ENCODE measurements at regions not wholly inside any gene's neighbourhood (a gene's known extent, or its start where the extent isn't known, plus 50 kb on each side); places are given as distances from the start of the nearest gene placed in this dataset.

GRCh38 chr5:153403470-153403869, 87.0 kb upstream of the GRIA1 start:
- Histone ChIP-seq H3K4me1 (ENCODE audit: insufficient read depth, low read length) (no peaks in the 10 kb centered on the region), H3K79me2 (ENCODE audit: insufficient read depth, low read length) (no peaks in the 10 kb centered on the region), H3K9me3 (ENCODE audit: low read length) (no peaks in the 10 kb centered on the region), H3K27me3 (ENCODE audit: control insufficient read depth in 1 of 2, insufficient read depth in 2 of 2, low read length in 2 of 2) (no peaks in the 10 kb centered on the region), H2AFZ (ENCODE audit: low read length) (no peak overlapping the region), H3K27ac (ENCODE audit: extremely low read length, insufficient read depth, low read length) (no peak overlapping the region), H3K36me3 (replicated peaks in 1 of 2; ENCODE audit: control insufficient read depth in 1 of 2, insufficient read depth in 2 of 2, low read length in 2 of 2) (no peaks in the 10 kb centered on the region), H4K20me1 (ENCODE audit: insufficient read depth, low read length) (no peaks in the 10 kb centered on the region), H3K4me3 (replicated peaks in 1 of 3; ENCODE audit: insufficient read depth in 1 of 3, low read depth in 2 of 3, low read length in 3 of 3) (no peak overlapping the region), H3K9ac (ENCODE audit: insufficient read depth, low read depth, low read length) (no peak overlapping the region), H3K4me2 (ENCODE audit: low read depth, low read length) (no peak overlapping the region)
- CTCF ChIA-PET (ENCODE audit: low intra/inter-chr PET ratio, low total read pairs) = no interaction called here
- no peak for FAIRE-seq
- TF ChIP-seq ZC3H13 (CRISPR knock-in tag; IDR thresholded peaks at IDR 0.05) = no peak
- TF ChIP-seq MXD1 (CRISPR knock-in tag; IDR thresholded peaks at IDR 0.05) = no peak
- no peak for TF ChIP-seq ZBTB38 (CRISPR knock-in tag; IDR thresholded peaks at IDR 0.05)
- no peak for TF ChIP-seq ZNF547 (CRISPR knock-in tag; IDR thresholded peaks at IDR 0.05)
- no peak for TF ChIP-seq NR2F1 (CRISPR knock-in tag; IDR thresholded peaks at IDR 0.05)
- TF ChIP-seq ZNF780A (CRISPR knock-in tag; IDR thresholded peaks at IDR 0.05) = no peak
- TF ChIP-seq ZNF597 (CRISPR knock-in tag; IDR thresholded peaks at IDR 0.05) = no peak
- no peak for TF ChIP-seq CCAR2 (optimal IDR thresholded peaks at IDR 0.05; ENCODE audit: low read depth, low read length)
- TF ChIP-seq HBP1 (CRISPR knock-in tag; IDR thresholded peaks at IDR 0.05; ENCODE audit: low read depth) = no peak
- no peak for TF ChIP-seq PAWR (CRISPR knock-in tag; IDR thresholded peaks at IDR 0.05; ENCODE audit: borderline replicate concordance)
- no peak for TF ChIP-seq POGZ (CRISPR knock-in tag; IDR thresholded peaks at IDR 0.05)
- no peak for TF ChIP-seq MXD3 (CRISPR knock-in tag; IDR thresholded peaks at IDR 0.05)
- TF ChIP-seq ZNF598 (CRISPR knock-in tag; IDR thresholded peaks at IDR 0.05; ENCODE audit: borderline replicate concordance) = no peak
- no peak for TF ChIP-seq GPN1 (CRISPR knock-in tag; IDR thresholded peaks at IDR 0.05; ENCODE audit: borderline replicate concordance)
- no peak for TF ChIP-seq ZSCAN31 (CRISPR knock-in tag; IDR thresholded peaks at IDR 0.05; ENCODE audit: low read depth)
- DNase-seq (ENCODE audit: low spot score) = no peak
- BruUV-seq (replicated peaks) = no TSS peak
- no peak for ATAC-seq
- in situ Hi-C loops (cut with HindIII; ENCODE audit: extremely low pct_ligation_motif_present, low pct_unique_long_range_greater_than_20kb) (no loop called here), intact Hi-C loops (cut with micrococcal nuclease; ENCODE audit: unreplicated experiment) (no loop called here)
- POLR2A ChIA-PET = no interaction called here
